Inferior parietal cortex (tissue), 1 donor: ENCODE measurements at regions not wholly inside any gene's neighbourhood (a gene's known extent, or its start where the extent isn't known, plus 50 kb on each side); places are given as distances from the start of the nearest gene placed in this dataset.
"Not testable (repeated sequence)": the region's sequence is repeated elsewhere in the genome, so short reads cannot be mapped to it uniquely, and the experiment has no call there.

Experiments
- DNase-seq: peaks from one replicate; pipeline ENCODE4 v3.0.0-alpha.2; 2016; ENCODE audit errors: extremely low spot score

- DNase-seq, result no peak
Measured at GRCh38 chr12:22810036-22810435, 185.1 kb downstream of the ETNK1 start.

GRCh38 chr12:22812531-22812930 is 187.6 kb downstream of the ETNK1 start:
- DNase-seq, result no peak

- DNase-seq, result no peak
Measured at GRCh38 chr12:22821985-22822384, 197.0 kb downstream of the ETNK1 start.

- DNase-seq, result no peak
Measured at GRCh38 chr12:22826026-22826425, 201.1 kb downstream of the ETNK1 start.

- DNase-seq, result not testable (repeated sequence)
Measured at GRCh38 chr12:22826446-22826981, 201.5 kb downstream of the ETNK1 start.

GRCh38 chr12:22828066-22828465 is 203.1 kb downstream of the ETNK1 start:
- DNase-seq, result no peak

- no peak for DNase-seq
Measured at GRCh38 chr12:22835431-22835830, 210.5 kb downstream of the ETNK1 start.

GRCh38 chr12:22850185-22850584 is 225.2 kb downstream of the ETNK1 start:
- DNase-seq, result no peak

GRCh38 chr12:22851532-22851931 is 226.6 kb downstream of the ETNK1 start:
- DNase-seq, result no peak

- no peak for DNase-seq
Measured at GRCh38 chr12:22855456-22855855, 230.5 kb downstream of the ETNK1 start.

- DNase-seq, result peak; percentile 58
Measured at GRCh38 chr12:22856178-22856577, 231.2 kb downstream of the ETNK1 start.

GRCh38 chr12:22858849-22859570 is 234.0 kb downstream of the ETNK1 start:
- DNase-seq, result no peak

GRCh38 chr12:22860926-22861325 is 236.0 kb downstream of the ETNK1 start:
- no peak for DNase-seq

- no peak for DNase-seq
Measured at GRCh38 chr12:22865822-22866221, 240.9 kb downstream of the ETNK1 start.

GRCh38 chr12:22866406-22866805 is 241.4 kb downstream of the ETNK1 start:
- DNase-seq, result no peak

- no peak for DNase-seq
Measured at GRCh38 chr12:22874151-22874550, 249.2 kb downstream of the ETNK1 start.

- no peak for DNase-seq
Measured at GRCh38 chr12:22876262-22876661, 251.3 kb downstream of the ETNK1 start.

- no peak for DNase-seq
Measured at GRCh38 chr12:22879203-22879602, 254.2 kb downstream of the ETNK1 start.

GRCh38 chr12:22880331-22880730 is 255.4 kb downstream of the ETNK1 start:
- DNase-seq, result no peak

GRCh38 chr12:22880807-22881206 is 255.8 kb downstream of the ETNK1 start:
- DNase-seq, result no peak

- no peak for DNase-seq
Measured at GRCh38 chr12:22881878-22882385, 257.0 kb downstream of the ETNK1 start.

GRCh38 chr12:22882559-22882958 is 257.6 kb downstream of the ETNK1 start:
- DNase-seq, result no peak

- no peak for DNase-seq
Measured at GRCh38 chr12:22893878-22894277, 268.9 kb downstream of the ETNK1 start.

- DNase-seq, result no peak
Measured at GRCh38 chr12:22899184-22899583, 274.2 kb downstream of the ETNK1 start.
